ENCODE measurements at regions not wholly inside any gene's neighbourhood (a gene's known extent, or its start where the extent isn't known, plus 50 kb on each side); places are given as distances from the start of the nearest gene placed in this dataset.

DNA sequence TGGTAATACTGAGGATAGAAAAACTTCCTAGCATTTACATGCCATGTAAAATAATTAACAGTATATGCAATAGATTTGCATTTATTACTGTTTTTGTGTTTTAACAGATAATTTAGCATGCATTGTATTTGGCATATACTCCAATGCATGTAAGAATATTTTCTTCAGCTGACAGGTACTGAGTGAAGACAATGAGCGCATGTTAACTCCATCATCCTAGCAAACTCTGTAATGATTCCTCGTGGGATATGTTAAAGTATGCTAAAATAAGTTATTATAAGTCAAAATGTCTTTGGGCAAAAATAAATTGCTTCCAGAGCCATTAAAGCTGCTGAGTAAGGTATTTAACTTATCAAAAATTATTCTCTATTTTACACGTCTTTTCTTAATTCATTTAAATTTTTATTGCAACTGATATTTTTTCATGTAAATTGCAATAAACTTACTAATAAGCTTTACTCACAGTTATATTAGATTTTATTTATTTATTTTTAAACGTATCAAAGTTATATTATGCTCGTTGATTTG, 616.4 kb upstream of the NDST4 start:
- DNase-seq, result no peak

DNA sequence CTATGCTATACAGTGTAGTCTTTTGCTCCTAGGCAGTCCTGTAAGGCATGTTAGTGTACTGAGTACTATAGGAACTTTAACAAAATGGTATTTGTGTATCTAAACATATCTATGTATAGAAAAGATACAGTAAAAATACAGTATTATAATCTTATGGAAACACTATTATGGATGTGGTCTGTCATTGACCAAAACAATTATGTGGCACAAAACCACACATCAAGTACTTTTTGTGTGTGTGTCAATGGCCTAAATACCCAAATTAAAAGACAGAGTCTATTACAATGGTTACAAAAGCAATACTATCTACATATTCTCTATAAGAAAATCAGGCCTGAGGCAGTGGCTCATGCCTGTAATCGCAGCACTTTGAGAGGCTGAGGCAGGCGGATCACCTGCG, 610.2 kb upstream of the NDST4 start:
- DNase-seq, result no peak

DNA sequence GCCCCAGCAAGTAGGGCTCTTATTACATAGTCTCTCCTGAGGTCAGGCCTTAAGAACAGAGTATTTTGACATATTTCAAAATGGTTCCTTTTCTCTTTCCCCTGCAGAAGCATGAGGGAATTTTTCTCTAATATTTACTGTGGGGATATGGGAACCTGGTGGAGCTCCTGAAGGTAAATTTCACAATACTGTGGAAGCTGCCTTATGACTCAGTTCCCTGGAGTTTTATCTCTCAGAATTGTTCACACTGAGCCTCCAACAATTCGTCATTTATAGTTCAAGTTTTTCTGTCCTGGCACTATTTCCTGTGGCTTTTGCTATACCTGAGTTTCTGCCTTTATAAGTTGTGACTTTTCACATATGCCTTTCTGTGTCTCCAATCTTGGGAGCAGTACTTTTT, 607.2 kb upstream of the NDST4 start:
- no peak for DNase-seq

DNA sequence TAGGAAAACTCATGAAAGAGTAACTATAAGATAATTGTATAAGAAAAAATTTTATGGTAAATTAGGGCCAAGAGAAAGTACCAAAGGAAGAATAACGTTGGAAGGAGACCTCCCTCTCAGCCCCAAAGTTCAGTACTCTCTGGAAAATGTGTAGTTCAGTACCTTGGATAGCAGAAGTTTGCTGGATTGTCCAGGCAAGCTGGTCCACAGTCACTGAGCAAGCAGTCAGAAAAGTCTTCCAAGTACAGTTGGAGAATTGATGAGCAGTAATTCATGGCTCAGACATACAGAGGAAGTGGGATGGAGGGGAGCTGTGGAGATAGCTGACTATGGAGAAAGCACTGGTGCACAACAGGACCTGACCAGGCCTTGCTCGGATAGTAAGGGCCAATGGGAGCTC, 598.2 kb upstream of the NDST4 start:
- no peak for DNase-seq

DNA sequence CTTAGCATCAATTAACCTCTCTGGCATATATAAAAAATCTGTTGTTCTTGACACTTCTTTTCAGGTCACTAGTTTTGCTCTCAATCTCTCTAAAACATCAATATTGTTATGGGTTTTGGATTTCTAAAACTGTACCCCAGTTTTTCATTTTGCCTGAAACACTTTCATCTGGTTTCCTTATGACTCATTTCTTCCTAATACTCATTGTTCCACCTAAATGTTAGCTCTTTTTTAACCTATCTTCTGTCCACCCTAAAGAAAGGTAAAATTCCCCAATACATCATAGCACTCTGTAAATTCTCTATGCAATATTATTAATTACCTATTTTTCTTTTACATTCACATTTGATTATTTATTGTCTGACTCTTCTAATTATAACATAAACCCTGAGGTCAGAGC, 575.5 kb upstream of the NDST4 start:
- no peak for DNase-seq

DNA sequence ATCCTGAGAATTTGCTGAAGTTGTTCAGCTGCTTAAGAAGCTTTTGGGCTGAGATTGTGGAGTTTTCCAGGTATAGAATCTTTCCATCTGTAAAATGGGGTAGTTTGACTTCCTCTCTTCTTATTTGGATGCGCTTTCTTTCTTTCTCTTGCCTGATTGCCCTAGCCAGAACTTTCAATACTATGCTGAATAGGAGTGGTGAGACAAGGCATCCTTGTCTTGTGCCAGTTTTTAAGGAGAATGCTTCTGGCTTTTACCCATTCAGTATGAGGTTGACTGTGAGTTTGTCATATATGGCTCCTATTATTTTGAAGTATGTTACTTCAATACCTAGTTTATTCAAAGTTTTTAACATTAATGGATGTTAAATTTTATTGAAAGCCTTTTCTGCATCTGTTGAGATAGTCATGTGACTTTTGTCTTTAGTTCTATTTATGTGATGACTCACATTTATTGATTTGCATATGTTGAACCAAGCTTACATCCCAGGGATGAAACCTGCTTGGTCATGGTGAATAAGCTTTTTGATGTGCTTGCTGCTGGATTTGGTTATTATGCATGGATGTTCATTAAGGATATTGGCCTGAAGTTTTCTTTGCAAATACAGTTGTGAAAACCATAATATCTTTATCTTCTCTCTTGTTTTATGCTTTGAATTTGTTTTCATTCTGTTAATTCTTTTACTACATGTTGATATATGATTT, 573.8 kb upstream of the NDST4 start:
- DNase-seq, result no peak

DNA sequence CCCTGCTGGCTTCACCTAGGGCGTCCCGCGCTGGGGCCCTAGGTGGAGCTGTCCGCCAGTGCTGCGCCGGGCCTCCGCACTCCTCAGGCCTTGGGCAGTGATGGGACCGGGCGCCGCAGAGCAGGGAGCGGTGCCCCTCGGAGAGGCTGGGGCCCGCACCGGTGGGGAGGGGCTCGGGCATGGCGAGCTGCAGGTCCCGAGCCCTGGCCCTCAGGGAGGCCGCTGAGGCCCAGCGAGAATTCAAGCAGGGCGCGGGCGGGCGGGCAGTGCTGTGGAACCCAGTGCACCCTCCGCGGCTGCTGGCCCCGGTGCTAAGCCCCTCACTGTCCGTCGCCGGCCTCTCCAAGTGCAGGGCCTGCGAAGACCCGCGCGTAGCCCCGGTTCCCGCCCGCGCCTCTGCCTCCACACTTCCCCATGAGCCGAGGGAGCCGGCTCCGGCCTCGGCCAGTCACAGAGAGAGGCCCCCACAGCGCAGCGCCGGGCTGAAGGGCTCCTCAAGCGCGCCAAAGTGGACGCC, 565.1 kb upstream of the NDST4 start:
- DNase-seq, result no peak

DNA sequence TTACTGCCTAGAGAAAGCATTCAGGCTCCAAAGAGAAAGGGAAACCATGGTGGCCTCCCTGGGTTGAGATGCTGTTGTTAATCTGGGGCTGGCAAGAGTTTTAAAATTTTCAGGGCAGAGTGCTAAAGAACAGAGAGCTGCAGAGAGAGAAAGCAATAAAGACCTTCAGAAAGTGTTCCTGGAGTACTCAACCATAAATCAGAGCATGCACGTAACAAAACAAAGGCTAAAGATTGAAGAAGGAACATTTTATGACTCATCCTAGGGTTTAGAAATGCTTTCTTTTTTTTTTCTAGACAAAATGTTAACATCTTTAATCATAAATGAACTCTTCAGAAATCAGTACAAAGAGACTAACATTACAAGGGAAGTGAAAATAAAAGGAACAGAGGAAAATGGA, 562.3 kb upstream of the NDST4 start:
- no peak for DNase-seq

DNA sequence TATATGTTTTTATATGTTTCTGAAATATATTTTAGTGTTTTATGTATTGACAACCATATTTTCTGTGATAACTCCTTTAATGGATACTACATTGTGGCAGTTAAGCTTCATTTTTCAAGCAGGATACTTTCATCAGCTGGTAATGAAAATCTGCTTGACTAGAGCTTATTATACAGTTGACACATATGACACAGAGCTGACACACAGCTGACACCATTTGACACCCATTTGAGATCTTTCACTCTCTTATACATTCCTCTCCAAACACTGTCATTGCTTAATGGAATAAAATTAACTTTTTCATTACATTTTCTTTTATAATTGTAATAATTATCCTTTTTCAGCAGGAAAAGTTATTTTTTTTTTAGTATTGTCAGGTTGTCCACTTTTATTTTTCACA, 561.1 kb upstream of the NDST4 start:
- no peak for DNase-seq

DNA sequence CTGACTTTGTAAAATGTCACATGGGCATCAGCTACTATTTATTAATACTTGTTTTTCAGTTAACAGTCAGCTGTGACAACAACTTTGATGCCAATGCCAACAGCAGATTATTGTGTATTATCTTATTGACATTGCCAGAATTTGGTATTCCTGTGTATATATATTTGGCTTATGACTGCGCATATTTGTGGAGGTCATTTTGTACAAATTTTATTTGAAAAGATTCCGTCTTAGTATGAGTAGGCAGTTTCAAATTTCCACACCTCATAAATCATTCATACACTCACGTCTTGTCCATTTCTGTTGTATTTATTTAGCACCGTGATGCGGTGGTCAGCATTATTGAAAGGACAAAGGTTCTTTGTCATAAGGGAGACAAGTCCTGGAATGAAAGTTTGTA, 558.2 kb upstream of the NDST4 start:
- DNase-seq, result no peak

DNA sequence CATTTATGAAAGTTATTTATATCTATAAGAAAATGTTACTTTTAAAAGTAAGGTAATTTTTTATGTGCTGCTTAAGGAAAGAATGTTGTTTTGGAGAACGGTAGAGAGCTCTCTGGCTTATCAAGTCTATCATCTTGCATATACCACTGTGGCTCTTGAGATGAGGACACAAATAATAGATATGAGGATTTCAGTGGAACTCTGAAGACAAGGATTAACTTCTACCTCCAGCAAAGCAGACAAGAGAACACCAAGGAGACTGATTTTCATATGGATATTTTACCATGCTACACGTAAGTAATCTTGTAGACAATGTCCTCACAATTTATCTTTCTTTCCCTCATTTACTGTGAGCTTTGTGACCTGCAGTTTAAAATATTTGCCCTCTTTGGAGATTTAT, 557.5 kb upstream of the NDST4 start:
- no peak for DNase-seq

DNA sequence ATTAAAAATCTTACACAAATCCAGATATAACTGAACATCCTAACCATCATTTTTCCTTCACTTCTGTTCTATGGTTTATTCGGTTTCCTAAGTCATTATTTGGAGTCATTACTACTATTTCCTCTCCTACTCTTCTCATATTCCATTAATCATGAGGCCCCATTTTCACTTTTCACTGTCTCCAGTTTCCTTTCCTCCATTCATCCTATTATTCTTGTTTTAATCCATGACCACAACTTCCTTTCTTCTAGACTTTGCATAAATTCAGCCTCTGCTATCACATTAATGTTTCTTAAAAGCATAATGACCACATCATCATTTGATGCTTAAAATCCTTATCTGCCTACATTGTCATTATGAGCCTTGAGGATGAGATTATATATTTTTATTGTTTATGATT, 555.0 kb upstream of the NDST4 start:
- DNase-seq, result no peak

DNA sequence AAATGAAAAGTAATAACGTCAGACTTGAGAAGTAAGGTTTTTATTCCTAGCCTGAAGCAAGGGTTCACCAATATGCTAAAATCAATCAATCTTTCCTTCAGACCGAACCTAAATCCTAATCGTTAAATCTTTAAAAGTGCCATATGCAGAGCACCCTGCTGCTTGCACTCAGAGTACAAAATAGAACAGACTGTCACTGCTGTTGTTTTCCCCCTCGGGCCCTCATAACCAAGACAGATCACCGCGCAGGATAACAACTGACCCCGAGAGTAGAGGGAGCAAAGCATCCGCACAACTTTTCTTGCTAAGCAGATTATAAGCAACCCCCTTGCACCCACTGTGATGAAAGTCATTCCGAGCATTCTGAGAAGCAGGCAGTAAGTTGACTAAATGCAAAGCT, 550.9 kb upstream of the NDST4 start:
- DNase-seq, result no peak

DNA sequence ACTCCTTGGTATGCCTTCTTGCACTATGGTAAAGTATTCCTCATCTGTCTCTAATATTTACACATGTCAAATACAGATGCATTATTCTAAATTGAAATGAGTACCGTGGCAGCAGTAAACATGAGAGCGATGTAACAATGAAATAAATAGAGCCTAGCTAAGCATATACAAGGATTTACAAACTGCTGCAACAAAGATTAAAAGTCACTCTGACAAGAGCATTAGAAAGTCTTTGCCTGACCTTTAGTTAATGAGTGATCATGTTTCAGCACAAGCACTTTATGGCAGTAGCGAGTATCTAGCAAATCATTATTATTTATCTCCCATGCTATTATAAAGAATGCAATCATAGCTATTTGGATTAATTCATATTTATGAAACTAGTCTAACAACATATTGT, 547.0 kb upstream of the NDST4 start:
- DNase-seq, result no peak

DNA sequence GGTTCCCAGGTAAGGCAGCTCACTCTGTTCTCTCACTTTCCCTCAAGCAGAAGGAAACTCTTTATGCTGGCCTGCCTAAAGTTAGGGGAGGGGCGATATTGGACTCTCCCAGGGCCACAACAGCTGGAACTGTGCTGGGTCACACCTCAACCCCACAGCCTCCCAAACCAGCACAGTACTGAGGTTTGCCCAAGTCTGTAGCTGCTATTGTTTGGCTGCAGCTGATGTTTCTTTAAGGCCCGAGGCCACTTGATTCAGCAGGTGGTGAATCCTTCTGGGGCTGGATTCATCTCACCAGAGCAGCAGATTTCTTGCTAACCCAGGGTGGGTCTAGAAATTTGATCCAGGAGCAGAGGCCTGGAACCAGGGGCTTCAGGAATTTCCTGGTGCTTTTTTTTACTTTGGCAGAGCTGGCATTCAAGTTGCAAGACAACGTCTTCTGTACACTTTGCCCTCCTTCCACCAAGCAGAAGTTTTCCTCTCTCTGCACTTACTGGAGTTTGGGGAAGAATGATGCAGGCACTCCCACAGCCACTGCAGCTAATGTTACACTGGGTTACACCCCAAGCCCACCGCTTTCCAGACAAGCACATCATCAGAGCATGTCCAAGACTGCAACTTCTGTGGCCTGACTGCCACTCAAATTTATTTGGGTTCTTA, 544.7 kb upstream of the NDST4 start:
- DNase-seq, result no peak

DNA sequence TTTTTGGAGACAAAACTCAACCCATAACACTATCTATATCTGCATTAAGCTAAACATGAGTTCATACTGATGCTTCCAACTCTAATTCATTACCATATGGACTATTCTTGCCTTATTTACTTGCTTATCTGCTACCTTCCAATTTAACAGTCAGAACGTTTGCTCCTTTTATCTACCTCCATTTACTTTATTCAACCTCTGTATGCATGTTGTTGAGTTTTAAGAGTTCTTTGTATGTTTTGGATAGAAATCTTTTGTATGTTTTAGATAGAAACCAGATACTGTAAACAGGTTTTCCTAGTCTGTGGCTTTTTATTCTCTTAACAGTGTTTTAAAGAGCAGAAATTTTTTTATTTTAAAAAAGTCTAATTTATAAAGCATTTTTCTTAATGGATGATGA, 542.2 kb upstream of the NDST4 start:
- DNase-seq, result no peak

DNA sequence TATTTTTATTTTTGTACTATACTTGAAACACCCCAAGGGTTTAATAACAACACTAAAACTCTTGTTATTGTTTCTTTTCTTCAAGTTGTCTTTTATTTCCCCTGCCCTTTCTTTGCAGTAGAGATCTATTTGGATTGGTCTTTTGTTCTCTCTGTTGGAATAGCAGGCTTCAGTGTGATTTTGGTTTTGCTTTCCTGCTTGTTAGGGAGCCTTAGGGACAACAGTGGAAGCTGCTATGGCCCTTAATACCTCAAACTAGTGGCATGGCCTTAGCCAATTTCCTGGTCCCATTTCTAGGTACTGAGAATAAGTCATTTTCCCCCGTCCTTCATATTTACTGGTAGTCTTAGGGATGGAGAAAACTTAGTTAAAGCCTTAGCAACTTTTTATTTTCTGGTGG, 535.4 kb upstream of the NDST4 start:
- DNase-seq, result no peak

DNA sequence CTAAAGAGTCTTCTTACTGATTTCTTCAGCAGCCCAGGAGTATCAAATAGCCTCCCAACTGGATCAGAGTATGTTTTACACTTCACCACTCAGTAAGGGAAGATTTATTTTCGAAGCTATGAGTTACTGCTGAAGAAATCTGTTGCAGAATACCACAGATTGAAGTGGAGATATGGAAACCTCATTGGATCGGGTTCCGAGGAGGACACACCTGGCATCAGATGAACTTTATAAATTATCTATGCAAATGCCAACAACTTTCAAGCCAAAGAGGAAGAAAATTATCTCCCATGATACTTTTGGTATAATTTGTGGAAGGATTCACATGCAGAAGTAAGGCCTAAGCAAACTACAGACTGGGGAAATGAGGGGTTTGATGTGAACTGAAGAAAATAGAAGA, 515.9 kb upstream of the NDST4 start:
- DNase-seq, result no peak

DNA sequence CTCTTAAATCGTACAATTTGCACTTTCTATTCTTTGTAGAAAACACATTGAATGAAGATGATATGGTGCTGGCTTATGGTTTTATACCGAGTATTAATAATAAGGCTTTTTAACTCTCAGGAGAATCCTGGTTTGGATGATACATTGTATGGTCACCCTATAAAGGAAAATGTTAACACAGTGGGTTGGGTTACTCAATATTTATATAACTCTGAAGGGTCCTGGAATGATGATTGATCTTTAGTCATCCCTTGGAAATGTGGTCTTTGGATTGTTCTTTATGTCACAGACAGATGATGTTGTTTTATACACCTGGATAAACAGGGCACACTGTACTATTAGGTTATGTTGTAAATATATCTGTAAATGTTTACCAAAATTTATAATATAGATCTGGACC, 496.2 kb upstream of the NDST4 start:
- no peak for DNase-seq

DNA sequence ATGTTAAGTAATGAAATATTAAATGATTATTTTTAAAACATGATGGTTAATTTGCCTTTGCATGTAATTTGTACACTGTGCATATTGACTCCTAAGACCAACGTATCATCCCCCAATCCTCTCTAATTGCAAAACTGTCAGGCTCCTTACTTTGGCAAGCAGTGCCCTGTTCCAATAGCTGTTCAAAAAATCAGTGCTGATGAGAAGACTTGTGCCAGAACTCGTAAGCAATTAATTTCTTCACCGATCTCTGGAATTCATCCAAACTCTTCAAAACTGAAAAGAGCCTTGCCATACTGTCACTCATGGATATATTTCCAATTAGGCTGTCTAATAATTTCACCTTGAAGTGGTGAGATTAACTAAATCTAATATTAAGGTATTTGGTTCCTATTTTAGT, 493.9 kb upstream of the NDST4 start:
- no peak for DNase-seq

DNA sequence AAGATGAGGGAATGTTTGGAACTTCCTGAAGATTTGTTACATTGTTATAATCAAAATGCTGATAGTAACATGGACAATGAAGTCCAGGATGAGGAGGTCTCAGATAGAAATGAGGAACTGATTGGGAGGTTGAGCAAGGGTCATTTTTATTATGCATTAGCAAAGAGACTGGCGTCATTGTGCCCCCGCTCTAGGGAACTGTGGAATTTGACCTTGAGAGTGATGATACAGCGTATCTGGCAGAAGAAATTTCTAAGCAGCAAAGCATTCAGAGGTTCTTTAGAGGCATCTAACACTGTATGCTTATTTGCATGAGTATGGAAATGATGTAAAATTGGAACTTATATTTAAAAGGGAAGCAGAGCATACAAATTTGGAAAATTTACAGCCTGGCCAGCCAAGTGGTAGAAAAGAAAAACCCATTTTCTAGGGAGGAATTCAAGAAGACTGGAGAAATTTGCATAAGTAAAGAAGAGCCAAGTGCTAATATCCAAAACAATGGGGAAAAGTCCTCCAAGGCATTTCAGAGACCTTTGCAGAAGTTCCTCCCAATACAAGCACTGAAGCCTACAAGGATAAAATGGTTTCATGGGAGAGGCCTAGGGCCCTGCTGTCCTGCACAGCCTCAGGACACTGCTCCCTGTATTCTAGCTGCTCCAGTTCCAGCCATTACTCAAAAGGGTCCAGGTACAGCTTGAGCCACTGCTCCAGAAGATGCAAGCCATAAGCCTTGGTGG, 483.0 kb upstream of the NDST4 start:
- no peak for DNase-seq

DNA sequence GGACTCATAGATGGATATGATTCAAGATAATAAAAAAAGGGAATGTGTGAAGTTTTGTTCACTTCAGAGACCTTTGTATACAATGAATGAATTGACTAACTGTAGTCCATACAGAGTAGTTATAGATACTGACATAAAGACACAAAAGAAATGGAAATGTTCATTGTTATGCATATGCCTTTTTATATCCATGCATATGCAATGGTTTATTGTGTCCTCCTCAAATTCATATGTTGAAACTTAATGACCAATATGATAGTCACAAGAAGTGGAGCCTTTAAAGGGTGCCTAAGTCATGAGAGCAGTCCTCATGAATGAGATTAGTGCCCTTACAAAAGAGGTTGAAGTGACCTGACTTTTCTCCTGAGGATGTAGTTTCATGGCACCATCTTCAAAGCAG, 467.5 kb upstream of the NDST4 start:
- DNase-seq, result no peak

DNA sequence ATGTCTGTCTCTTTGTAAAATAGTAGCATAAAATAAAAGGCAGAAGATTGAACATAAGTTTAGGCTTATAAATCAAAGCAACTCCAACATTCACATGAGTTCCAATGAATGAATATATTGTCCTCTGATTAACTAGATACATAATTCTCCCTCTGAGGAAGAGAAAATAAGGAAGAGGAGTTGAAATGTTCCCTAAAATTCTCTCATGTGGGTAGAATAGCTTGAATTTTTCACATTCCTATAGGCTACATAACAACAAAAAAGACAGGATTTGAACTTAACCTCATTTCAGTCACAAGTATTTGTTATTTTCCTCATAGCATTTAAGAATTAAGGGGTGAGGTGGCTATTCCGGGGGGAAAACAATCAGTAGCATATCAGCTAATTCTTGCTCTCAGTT, 462.4 kb upstream of the NDST4 start:
- DNase-seq, result no peak

DNA sequence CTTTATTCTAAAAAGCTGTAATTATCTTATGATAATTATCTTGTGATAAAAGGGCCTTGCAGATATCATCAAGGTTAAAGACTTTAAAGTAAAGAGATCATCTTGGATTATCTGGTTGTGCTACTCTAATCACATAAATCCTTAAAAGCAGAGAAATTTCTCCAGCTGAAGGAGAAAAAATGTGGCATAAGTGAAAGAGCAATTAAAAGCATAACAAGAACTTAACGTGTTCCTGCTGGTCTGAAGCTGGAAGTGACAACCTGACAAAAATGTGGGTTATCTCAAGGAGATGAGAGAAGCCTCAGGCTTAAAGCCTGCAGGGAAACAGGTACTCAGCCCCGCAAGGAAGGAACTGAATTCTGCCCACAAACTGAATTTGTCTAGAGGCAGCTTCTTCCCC, 449.1 kb upstream of the NDST4 start:
- DNase-seq, result no peak
